ENCODE measurements at regions not wholly inside any gene's neighbourhood (a gene's known extent, or its start where the extent isn't known, plus 50 kb on each side); places are given as distances from the start of the nearest gene placed in this dataset.

DNA sequence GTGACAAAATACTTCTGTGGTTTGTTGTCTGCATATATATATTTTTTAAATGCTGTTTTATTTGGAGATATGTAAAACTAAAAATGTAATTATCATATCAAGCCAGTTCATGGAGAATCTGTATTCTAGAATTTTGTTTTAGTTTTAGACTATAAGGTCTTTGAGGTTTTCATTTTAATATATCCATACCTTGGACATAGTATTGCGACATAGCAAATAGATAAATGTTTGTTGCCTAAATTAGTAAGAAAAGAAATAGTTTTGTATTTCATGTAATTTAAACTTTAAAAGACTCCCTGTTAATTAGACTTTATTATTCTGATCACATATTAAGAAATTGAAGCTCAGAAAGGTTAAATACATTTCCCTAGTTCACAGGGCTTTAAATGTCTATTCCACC is 472.9 kb downstream of the GBA3 start:
- TF ChIP-seq, protein P1, sequence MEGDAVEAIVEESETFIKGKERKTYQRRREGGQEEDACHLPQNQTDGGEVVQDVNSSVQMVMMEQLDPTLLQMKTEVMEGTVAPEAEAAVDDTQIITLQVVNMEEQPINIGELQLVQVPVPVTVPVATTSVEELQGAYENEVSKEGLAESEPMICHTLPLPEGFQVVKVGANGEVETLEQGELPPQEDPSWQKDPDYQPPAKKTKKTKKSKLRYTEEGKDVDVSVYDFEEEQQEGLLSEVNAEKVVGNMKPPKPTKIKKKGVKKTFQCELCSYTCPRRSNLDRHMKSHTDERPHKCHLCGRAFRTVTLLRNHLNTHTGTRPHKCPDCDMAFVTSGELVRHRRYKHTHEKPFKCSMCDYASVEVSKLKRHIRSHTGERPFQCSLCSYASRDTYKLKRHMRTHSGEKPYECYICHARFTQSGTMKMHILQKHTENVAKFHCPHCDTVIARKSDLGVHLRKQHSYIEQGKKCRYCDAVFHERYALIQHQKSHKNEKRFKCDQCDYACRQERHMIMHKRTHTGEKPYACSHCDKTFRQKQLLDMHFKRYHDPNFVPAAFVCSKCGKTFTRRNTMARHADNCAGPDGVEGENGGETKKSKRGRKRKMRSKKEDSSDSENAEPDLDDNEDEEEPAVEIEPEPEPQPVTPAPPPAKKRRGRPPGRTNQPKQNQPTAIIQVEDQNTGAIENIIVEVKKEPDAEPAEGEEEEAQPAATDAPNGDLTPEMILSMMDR (IDR thresholded peaks at IDR 0.05): no peak
- TF ChIP-seq SIN3A (IDR thresholded peaks at IDR 0.05; ENCODE audit: borderline replicate concordance, insufficient read depth, low read depth, low read length) (no peak), POLR2AphosphoS5 (IDR thresholded peaks at IDR 0.05; ENCODE audit: low read depth, low read length) (no peak), TCF7L2 (IDR thresholded peaks at IDR 0.05; ENCODE audit: low read depth, low read length) (no peak)
- TF ChIP-seq, protein P2, sequence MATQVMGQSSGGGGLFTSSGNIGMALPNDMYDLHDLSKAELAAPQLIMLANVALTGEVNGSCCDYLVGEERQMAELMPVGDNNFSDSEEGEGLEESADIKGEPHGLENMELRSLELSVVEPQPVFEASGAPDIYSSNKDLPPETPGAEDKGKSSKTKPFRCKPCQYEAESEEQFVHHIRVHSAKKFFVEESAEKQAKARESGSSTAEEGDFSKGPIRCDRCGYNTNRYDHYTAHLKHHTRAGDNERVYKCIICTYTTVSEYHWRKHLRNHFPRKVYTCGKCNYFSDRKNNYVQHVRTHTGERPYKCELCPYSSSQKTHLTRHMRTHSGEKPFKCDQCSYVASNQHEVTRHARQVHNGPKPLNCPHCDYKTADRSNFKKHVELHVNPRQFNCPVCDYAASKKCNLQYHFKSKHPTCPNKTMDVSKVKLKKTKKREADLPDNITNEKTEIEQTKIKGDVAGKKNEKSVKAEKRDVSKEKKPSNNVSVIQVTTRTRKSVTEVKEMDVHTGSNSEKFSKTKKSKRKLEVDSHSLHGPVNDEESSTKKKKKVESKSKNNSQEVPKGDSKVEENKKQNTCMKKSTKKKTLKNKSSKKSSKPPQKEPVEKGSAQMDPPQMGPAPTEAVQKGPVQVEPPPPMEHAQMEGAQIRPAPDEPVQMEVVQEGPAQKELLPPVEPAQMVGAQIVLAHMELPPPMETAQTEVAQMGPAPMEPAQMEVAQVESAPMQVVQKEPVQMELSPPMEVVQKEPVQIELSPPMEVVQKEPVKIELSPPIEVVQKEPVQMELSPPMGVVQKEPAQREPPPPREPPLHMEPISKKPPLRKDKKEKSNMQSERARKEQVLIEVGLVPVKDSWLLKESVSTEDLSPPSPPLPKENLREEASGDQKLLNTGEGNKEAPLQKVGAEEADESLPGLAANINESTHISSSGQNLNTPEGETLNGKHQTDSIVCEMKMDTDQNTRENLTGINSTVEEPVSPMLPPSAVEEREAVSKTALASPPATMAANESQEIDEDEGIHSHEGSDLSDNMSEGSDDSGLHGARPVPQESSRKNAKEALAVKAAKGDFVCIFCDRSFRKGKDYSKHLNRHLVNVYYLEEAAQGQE (IDR thresholded peaks at IDR 0.05; ENCODE audit: insufficient read depth in 1 of 2, low read depth in 2 of 2, low read length in 1 of 2): no peak
